Endothelial cell (in vitro differentiated cells): ENCODE measurements at regions not wholly inside any gene's neighbourhood (a gene's known extent, or its start where the extent isn't known, plus 50 kb on each side); places are given as distances from the start of the nearest gene placed in this dataset.
"Not testable (repeated sequence)": the region's sequence is repeated elsewhere in the genome, so short reads cannot be mapped to it uniquely, and the experiment has no call there.

Experiments
- DNase-seq: peaks from one replicate; pipeline ENCODE4 v3.0.0; 2021; ENCODE audit warnings: low spot score
- H3K27ac Mint-ChIP-seq: one replicate; pipeline ENCODE4 v1.8.0; 2021; ENCODE audit warnings: mixed read lengths, inconsistent platforms; ENCODE audit not compliant: unreplicated experiment
- H3K27me3 Mint-ChIP-seq: one replicate; pipeline ENCODE4 v1.8.0; 2021; ENCODE audit warnings: mild to moderate bottlenecking, moderate library complexity, mixed read lengths, inconsistent platforms; ENCODE audit not compliant: unreplicated experiment
- H3K36me3 Mint-ChIP-seq: one replicate; pipeline ENCODE4 v1.8.0; 2021; ENCODE audit warnings: mild to moderate bottlenecking, low read depth, mixed read lengths, inconsistent platforms; ENCODE audit not compliant: unreplicated experiment
- H3K4me1 Mint-ChIP-seq: one replicate; pipeline ENCODE4 v1.8.0; 2021; ENCODE audit warnings: mild to moderate bottlenecking, mixed read lengths, inconsistent platforms; ENCODE audit not compliant: unreplicated experiment
- H3K4me3 Mint-ChIP-seq: one replicate; pipeline ENCODE4 v1.8.0; 2021; ENCODE audit warnings: mild to moderate bottlenecking, mixed read lengths, inconsistent platforms; ENCODE audit not compliant: unreplicated experiment
- H3K9me3 Mint-ChIP-seq: one replicate; pipeline ENCODE4 v1.8.0; 2021; ENCODE audit warnings: mixed read lengths, inconsistent platforms; ENCODE audit not compliant: unreplicated experiment
- CTCF ChIP-seq: fragments of 200-600 bp; sonication (generic); IDR thresholded peaks from one replicate; pipeline ENCODE4 v1.5.0; 2021; ENCODE audit warnings: antibody characterized with exemption; ENCODE audit not compliant: unreplicated experiment

- H3K4me3 Mint-ChIP-seq: no peak overlapping the region
- DNase-seq: no peak
- no peak for TF ChIP-seq CTCF
- no peaks in the 10 kb centered on the region for H3K4me1 Mint-ChIP-seq
- no peaks in the 10 kb centered on the region for H3K27me3 Mint-ChIP-seq
- H3K36me3 Mint-ChIP-seq: peaks cover 8% of the 10 kb centered on the region
- no peak overlapping the region for H3K27ac Mint-ChIP-seq
- peaks cover 10% of the 10 kb centered on the region for H3K9me3 Mint-ChIP-seq
Observed at GRCh38 chr1:185517808-185518419, 200.9 kb upstream of the IVNS1ABP start.

GRCh38 chr1:185517301-185517700, 200.3 kb upstream of the IVNS1ABP start:
- not testable (repeated sequence) for DNase-seq, H3K4me3 Mint-ChIP-seq, H3K4me1 Mint-ChIP-seq, H3K27ac Mint-ChIP-seq, H3K27me3 Mint-ChIP-seq, H3K9me3 Mint-ChIP-seq, H3K36me3 Mint-ChIP-seq

- Mint-ChIP-seq H3K4me3 (no peak overlapping the region), H3K36me3 (peaks cover 8% of the 10 kb centered on the region)
Observed at GRCh38 chr1:185515696-185516095, 198.7 kb upstream of the IVNS1ABP start.

GRCh38 chr1:185514311-185514710, 197.3 kb upstream of the IVNS1ABP start:
- no peaks in the 10 kb centered on the region for H3K27me3 Mint-ChIP-seq
- no peak for DNase-seq
- H3K36me3 Mint-ChIP-seq: peaks cover 8% of the 10 kb centered on the region
- H3K9me3 Mint-ChIP-seq: peaks cover 10% of the 10 kb centered on the region
- no peaks in the 10 kb centered on the region for H3K4me1 Mint-ChIP-seq
- no peak for TF ChIP-seq CTCF
- no peak overlapping the region for H3K27ac Mint-ChIP-seq
- no peak overlapping the region for H3K4me3 Mint-ChIP-seq

More at GRCh38 chr1:185515696-185516095, 198.7 kb upstream of the IVNS1ABP start:
- H3K27me3 Mint-ChIP-seq: no peaks in the 10 kb centered on the region
- no peaks in the 10 kb centered on the region for H3K4me1 Mint-ChIP-seq
- H3K27ac Mint-ChIP-seq: no peak overlapping the region
- no peak for TF ChIP-seq CTCF
- no peak for DNase-seq
- H3K9me3 Mint-ChIP-seq: peaks cover 10% of the 10 kb centered on the region

- Mint-ChIP-seq H3K9me3 (peaks cover 6% of the 10 kb centered on the region), H3K4me1 (no peaks in the 10 kb centered on the region)
- no peak for DNase-seq
Observed at GRCh38 chr1:185512442-185512841, 195.4 kb upstream of the IVNS1ABP start.

More at GRCh38 chr1:185512442-185512841, 195.4 kb upstream of the IVNS1ABP start:
- H3K36me3 Mint-ChIP-seq: peaks cover 6% of the 10 kb centered on the region
- H3K27ac Mint-ChIP-seq: no peak overlapping the region
- H3K4me3 Mint-ChIP-seq: no peak overlapping the region
- no peak for TF ChIP-seq CTCF
- no peaks in the 10 kb centered on the region for H3K27me3 Mint-ChIP-seq
